Astrocyte of the spinal cord (primary cell): ENCODE measurements at regions not wholly inside any gene's neighbourhood (a gene's known extent, or its start where the extent isn't known, plus 50 kb on each side); places are given as distances from the start of the nearest gene placed in this dataset.

Experiments
- DNase-seq: peaks from one replicate; pipeline ENCODE4 v3.0.0; 2011; ENCODE audit warnings: low read depth, low spot score
- H3K4me3 ChIP-seq: 2 replicates; pipeline ENCODE4 v1.5.1; 2011; ENCODE audit warnings: low read depth, mild to moderate bottlenecking, low read length, moderate library complexity
- CTCF ChIP-seq: IDR thresholded peaks from 2 replicates; pipeline ENCODE4 v1.5.1; 2012; ENCODE audit warnings: low read depth, mild to moderate bottlenecking, low read length, inconsistent platforms
- in situ Hi-C: cut with HindIII; loops from 2 replicates; pipeline ENCODE4 v1.10.0; 2017; ENCODE audit warnings: low sequenced_read_pairs

- no peak for DNase-seq
- in situ Hi-C loops, result no loop called here
- H3K4me3 ChIP-seq, result no peak overlapping the region
- TF ChIP-seq CTCF, result no peak
Observed at GRCh38 chr18:40110455-40110854, 1844.6 kb upstream of the PIK3C3 start.

DNA sequence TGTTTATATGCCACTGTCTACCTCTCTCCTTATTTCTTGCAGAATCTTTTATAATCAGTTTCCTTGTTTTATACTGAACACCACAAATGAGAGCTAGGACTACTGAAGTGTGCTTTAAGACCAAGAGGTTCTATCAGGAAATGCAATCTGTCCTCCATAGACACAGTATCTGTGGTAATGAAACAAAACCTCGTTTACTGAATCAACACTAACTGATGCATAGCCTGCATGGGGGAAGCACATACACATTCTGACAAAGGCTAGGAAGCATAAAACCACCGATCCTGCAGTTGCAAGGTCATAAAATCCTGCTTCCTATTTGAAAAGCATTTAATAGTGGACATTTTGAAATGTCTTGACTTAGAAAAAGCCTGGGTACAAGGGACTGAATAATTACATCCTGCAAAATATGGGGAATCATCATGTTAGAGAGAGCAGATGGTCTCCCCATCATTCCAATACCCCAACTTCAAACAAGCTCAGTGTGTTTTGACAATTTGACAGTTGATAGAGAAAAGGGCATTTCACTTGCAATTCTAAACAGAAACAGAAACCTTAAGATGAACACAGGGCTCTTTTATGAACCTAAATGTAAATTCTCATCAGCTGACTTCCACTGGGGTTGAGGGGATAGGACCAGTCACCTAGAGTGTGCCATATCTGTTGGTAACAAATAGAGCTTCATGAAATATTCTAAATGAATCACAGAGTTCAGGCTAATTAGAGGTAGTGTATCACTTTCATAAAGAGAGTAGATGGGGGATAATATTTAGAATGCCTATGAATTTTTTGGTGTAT lies 1845.6 kb upstream of the PIK3C3 start:
- in situ Hi-C loops, result no loop called here
- H3K4me3 ChIP-seq, result no peak overlapping the region
- DNase-seq, result no peak
- no peak for TF ChIP-seq CTCF

GRCh38 chr18:40108596-40108995 lies 1846.4 kb upstream of the PIK3C3 start:
- TF ChIP-seq CTCF, result no peak
- no peak overlapping the region for H3K4me3 ChIP-seq
- DNase-seq, result no peak
- in situ Hi-C loops, result no loop called here

GRCh38 chr18:40102903-40103302 lies 1852.1 kb upstream of the PIK3C3 start:
- DNase-seq, result no peak
- in situ Hi-C loops, result no loop called here
- TF ChIP-seq CTCF, result no peak
- no peak overlapping the region for H3K4me3 ChIP-seq

GRCh38 chr18:40099641-40100040 lies 1855.4 kb upstream of the PIK3C3 start:
- in situ Hi-C loops, result no loop called here
- no peak for TF ChIP-seq CTCF
- H3K4me3 ChIP-seq, result no peak overlapping the region
- no peak for DNase-seq

DNA sequence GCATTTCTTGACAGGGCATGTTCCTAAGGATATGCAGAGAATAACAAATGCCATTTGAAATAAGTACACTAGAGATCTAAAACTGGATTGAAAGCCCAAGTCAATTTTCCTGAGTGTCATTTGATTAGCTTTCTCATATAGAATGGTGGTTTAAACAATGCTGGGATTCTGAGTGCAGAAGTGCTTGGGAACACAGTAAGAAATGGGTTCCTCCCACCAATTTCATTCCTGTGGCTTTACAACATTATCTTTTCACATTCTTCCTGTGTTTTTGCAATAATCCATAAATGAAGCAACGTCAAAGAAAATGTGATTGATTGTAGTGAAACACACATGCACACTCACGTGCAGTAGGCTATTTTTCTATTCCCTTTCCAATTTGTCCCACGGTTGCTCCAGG lies 1858.4 kb upstream of the PIK3C3 start:
- H3K4me3 ChIP-seq, result no peak overlapping the region
- TF ChIP-seq CTCF, result no peak
- DNase-seq, result no peak
- in situ Hi-C loops, result no loop called here
